BLaER1 treated with 17β-estradiol and CSF1 and Interleukin-3, amounts not matched to agents 10 nM and 100 nM (cell line): ENCODE measurements at regions not wholly inside any gene's neighbourhood (a gene's known extent, or its start where the extent isn't known, plus 50 kb on each side); places are given as distances from the start of the nearest gene placed in this dataset.
"Not testable (repeated sequence)": the region's sequence is repeated elsewhere in the genome, so short reads cannot be mapped to it uniquely, and the experiment has no call there.

Experiments
- H3K27ac ChIP-seq, 11 experiments: shearing (Covaris generic); formaldehyde crosslinking; 2 replicates each; pipeline ENCODE4 v1.8.1; 2022
- H3K27me3 ChIP-seq, 11 experiments: shearing (Covaris generic); formaldehyde crosslinking; 2 replicates each; pipeline ENCODE4 v1.8.1; 2022
- H3K36me3 ChIP-seq, 11 experiments: shearing (Covaris generic); formaldehyde crosslinking; 2 replicates each; pipeline ENCODE4 v1.8.1; 2022
- H3K4me1 ChIP-seq, 10 experiments: shearing (Covaris generic); formaldehyde crosslinking; 2 replicates each; pipeline ENCODE4 v1.8.1; 2022
- H3K4me2 ChIP-seq, 11 experiments: shearing (Covaris generic); formaldehyde crosslinking; 2 replicates each; pipeline ENCODE4 v1.8.1; 2022
- H3K4me3 ChIP-seq, 10 experiments: shearing (Covaris generic); formaldehyde crosslinking; 2 replicates each; pipeline ENCODE4 v1.8.1; 2022
- H3K9ac ChIP-seq, 11 experiments: shearing (Covaris generic); formaldehyde crosslinking; 2 replicates each; pipeline ENCODE4 v1.8.1; 2022
- H3K9me3 ChIP-seq, 11 experiments: shearing (Covaris generic); formaldehyde crosslinking; replicated peaks in 1 of 11; 2 replicates each; pipeline ENCODE4 v1.8.1; 2022
- H4K20me1 ChIP-seq, 11 experiments: shearing (Covaris generic); formaldehyde crosslinking; 2 replicates each; pipeline ENCODE4 v1.8.1; 2022
- Cebpa-rat ChIP-seq, 11 experiments: shearing (Covaris generic); IDR thresholded peaks; 2 replicates each; pipeline ENCODE4 v1.8.1; 2022

GRCh38 chr10:52951824-52952223 is 179.2 kb upstream of the MBL2 start:
- H4K20me1 ChIP-seq = no peaks in the 10 kb centered on the region
- TF ChIP-seq Cebpa-rat (IDR thresholded peaks at IDR 0.05) = no peak
- no peak overlapping the region for H3K4me3 ChIP-seq
- H3K4me1 ChIP-seq = no peaks in the 10 kb centered on the region
- no peaks in the 10 kb centered on the region for H3K27me3 ChIP-seq
- H3K4me2 ChIP-seq = no peak overlapping the region
- no peak overlapping the region for H3K9ac ChIP-seq
- no peak overlapping the region for H3K27ac ChIP-seq
- H3K9me3 ChIP-seq = no peaks in the 10 kb centered on the region
- H3K36me3 ChIP-seq = no peaks in the 10 kb centered on the region

- peaks cover 0 to 7% (median 0%) of the 10 kb centered on the region in 10 experiments; a peak in 3 of 20 replicates for H3K4me1 ChIP-seq
- no peak overlapping the region for H3K4me3 ChIP-seq
- H3K4me2 ChIP-seq = no peak overlapping the region
- H3K9ac ChIP-seq = no peak overlapping the region
- no peaks in the 10 kb centered on the region for H3K27me3 ChIP-seq
- H3K9me3 ChIP-seq = no peaks in the 10 kb centered on the region
- no peak for TF ChIP-seq Cebpa-rat (IDR thresholded peaks at IDR 0.05)
- H3K36me3 ChIP-seq = no peaks in the 10 kb centered on the region
- no peak overlapping the region for H3K27ac ChIP-seq
- no peaks in the 10 kb centered on the region for H4K20me1 ChIP-seq
Measured at GRCh38 chr10:52950578-52950977, 178.0 kb upstream of the MBL2 start.

GRCh38 chr10:52949899-52950298 is 177.3 kb upstream of the MBL2 start:
- Histone ChIP-seq H3K4me3 (no peak overlapping the region), H3K9me3 (no peaks in the 10 kb centered on the region), H4K20me1 (no peaks in the 10 kb centered on the region), H3K27me3 (no peaks in the 10 kb centered on the region), H3K27ac (no peak overlapping the region), H3K4me1 (peaks cover 0 to 12% (median 0%) of the 10 kb centered on the region in 10 experiments; a peak in 3 of 20 replicates), H3K4me2 (no peak overlapping the region), H3K9ac (no peak overlapping the region), H3K36me3 (no peaks in the 10 kb centered on the region)
- no peak for TF ChIP-seq Cebpa-rat (IDR thresholded peaks at IDR 0.05)

GRCh38 chr10:52946486-52946885 is 173.9 kb upstream of the MBL2 start:
- Histone ChIP-seq H3K27me3 (no peaks in the 10 kb centered on the region), H3K27ac (no peak overlapping the region), H3K4me2 (no peak overlapping the region), H3K4me3 (no peak overlapping the region), H3K4me1 (peaks cover 0 to 12% (median 0%) of the 10 kb centered on the region in 10 experiments; a peak in 3 of 20 replicates), H3K9me3 (no peaks in the 10 kb centered on the region; a peak in 1 of 22 replicates), H4K20me1 (no peaks in the 10 kb centered on the region), H3K9ac (no peak overlapping the region), H3K36me3 (no peaks in the 10 kb centered on the region)
- no peak for TF ChIP-seq Cebpa-rat (IDR thresholded peaks at IDR 0.05)

- H3K27ac ChIP-seq, H3K9ac ChIP-seq, H3K9me3 ChIP-seq, H3K4me2 ChIP-seq, H4K20me1 ChIP-seq, H3K27me3 ChIP-seq, H3K36me3 ChIP-seq, H3K4me3 ChIP-seq: not testable (repeated sequence)
- peaks cover 0 to 12% (median 0%) of the 10 kb centered on the region in 10 experiments; a peak in 3 of 20 replicates for H3K4me1 ChIP-seq
Measured at GRCh38 chr10:52945521-52945920, 172.9 kb upstream of the MBL2 start.

- Histone ChIP-seq H3K9ac (no peak overlapping the region), H3K4me3 (no peak overlapping the region), H3K4me2 (no peak overlapping the region), H3K9me3 (peaks cover 0 to 11% (median 0%) of the 10 kb centered on the region in 11 experiments; a peak in 3 of 22 replicates), H3K27ac (no peak overlapping the region), H3K4me1 (peaks cover 0 to 9% (median 0%) of the 10 kb centered on the region in 10 experiments; a peak in 5 of 20 replicates), H3K27me3 (no peaks in the 10 kb centered on the region), H3K36me3 (no peaks in the 10 kb centered on the region), H4K20me1 (no peaks in the 10 kb centered on the region)
- TF ChIP-seq Cebpa-rat (IDR thresholded peaks at IDR 0.05) = no peak
Measured at GRCh38 chr10:52940921-52941320, 168.3 kb upstream of the MBL2 start.

GRCh38 chr10:52939894-52940293 is 167.3 kb upstream of the MBL2 start:
- TF ChIP-seq Cebpa-rat (IDR thresholded peaks at IDR 0.05) = no peak

GRCh38 chr10:52933748-52934147 is 161.2 kb upstream of the MBL2 start:
- H3K4me3 ChIP-seq = no peak overlapping the region
- no peaks in the 10 kb centered on the region for H3K9me3 ChIP-seq
- H3K27me3 ChIP-seq = no peaks in the 10 kb centered on the region
- no peak for TF ChIP-seq Cebpa-rat (IDR thresholded peaks at IDR 0.05)
- no peaks in the 10 kb centered on the region for H4K20me1 ChIP-seq
- H3K27ac ChIP-seq = no peak overlapping the region
- H3K4me1 ChIP-seq = no peaks in the 10 kb centered on the region; a peak in 1 of 20 replicates
- no peak overlapping the region for H3K9ac ChIP-seq
- no peak overlapping the region for H3K4me2 ChIP-seq
- H3K36me3 ChIP-seq = no peaks in the 10 kb centered on the region

More at GRCh38 chr10:52939894-52940293, 167.3 kb upstream of the MBL2 start:
- no peaks in the 10 kb centered on the region for H4K20me1 ChIP-seq
- H3K9me3 ChIP-seq = peaks cover 0 to 11% (median 0%) of the 10 kb centered on the region in 11 experiments; a peak in 3 of 22 replicates
- peaks cover 0 to 4% (median 0%) of the 10 kb centered on the region in 10 experiments; a peak in 2 of 20 replicates for H3K4me1 ChIP-seq
- no peak overlapping the region for H3K4me3 ChIP-seq
- H3K36me3 ChIP-seq = no peaks in the 10 kb centered on the region
- no peak overlapping the region for H3K27ac ChIP-seq
- no peak overlapping the region for H3K9ac ChIP-seq
- H3K27me3 ChIP-seq = no peaks in the 10 kb centered on the region
- no peak overlapping the region for H3K4me2 ChIP-seq

GRCh38 chr10:52927678-52928077 is 155.1 kb upstream of the MBL2 start:
- no peak overlapping the region for H3K4me3 ChIP-seq
- H4K20me1 ChIP-seq = no peaks in the 10 kb centered on the region
- H3K27ac ChIP-seq = no peak overlapping the region
- TF ChIP-seq Cebpa-rat (IDR thresholded peaks at IDR 0.05) = no peak
- H3K4me1 ChIP-seq = no peaks in the 10 kb centered on the region; a peak in 1 of 20 replicates
- H3K27me3 ChIP-seq = no peaks in the 10 kb centered on the region
- H3K36me3 ChIP-seq = no peaks in the 10 kb centered on the region
- H3K9me3 ChIP-seq = no peaks in the 10 kb centered on the region
- no peak overlapping the region for H3K4me2 ChIP-seq
- no peak overlapping the region for H3K9ac ChIP-seq

- Histone ChIP-seq H3K4me2 (no peak overlapping the region), H3K9me3 (no peaks in the 10 kb centered on the region), H3K9ac (no peak overlapping the region), H3K27me3 (no peaks in the 10 kb centered on the region), H3K4me1 (no peaks in the 10 kb centered on the region), H3K27ac (no peak overlapping the region), H3K4me3 (no peak overlapping the region), H3K36me3 (no peaks in the 10 kb centered on the region), H4K20me1 (no peaks in the 10 kb centered on the region)
- TF ChIP-seq Cebpa-rat (IDR thresholded peaks at IDR 0.05) = no peak
Measured at GRCh38 chr10:52923520-52923919, 150.9 kb upstream of the MBL2 start.
